ENCODE measurements at regions not wholly inside any gene's neighbourhood (a gene's known extent, or its start where the extent isn't known, plus 50 kb on each side); places are given as distances from the start of the nearest gene placed in this dataset.

- Histone ChIP-seq H3K9me3 (ENCODE audit: control insufficient read depth in 1 of 2, low read length in 2 of 2) (no peaks in the 10 kb centered on the region), H3K27ac (ENCODE audit: low read length) (no peak overlapping the region), H3K36me3 (ENCODE audit: control insufficient read depth in 1 of 2, insufficient read depth in 2 of 2, low read length in 2 of 2) (no peaks in the 10 kb centered on the region), H3K4me3 (ENCODE audit: low read depth in 1 of 2, low read length in 2 of 2) (no peak overlapping the region), H3K27me3 (ENCODE audit: low read depth, low read length) (no peaks in the 10 kb centered on the region), H3K4me1 (ENCODE audit: control insufficient read depth in 1 of 2, insufficient read depth in 2 of 2, low read length in 2 of 2) (no peaks in the 10 kb centered on the region)
Measured at GRCh38 chr1:194476351-194476750, 1289.9 kb upstream of the B3GALT2 start.

- Histone ChIP-seq H3K27ac (ENCODE audit: low read length) (no peak overlapping the region), H3K4me1 (ENCODE audit: control insufficient read depth in 1 of 2, insufficient read depth in 2 of 2, low read length in 2 of 2) (no peaks in the 10 kb centered on the region), H3K4me3 (ENCODE audit: low read depth in 1 of 2, low read length in 2 of 2) (no peak overlapping the region), H3K36me3 (ENCODE audit: control insufficient read depth in 1 of 2, insufficient read depth in 2 of 2, low read length in 2 of 2) (no peaks in the 10 kb centered on the region), H3K9me3 (ENCODE audit: control insufficient read depth in 1 of 2, low read length in 2 of 2) (no peaks in the 10 kb centered on the region), H3K27me3 (ENCODE audit: low read depth, low read length) (no peaks in the 10 kb centered on the region)
Measured at GRCh38 chr1:194474701-194475100, 1288.3 kb upstream of the B3GALT2 start.

GRCh38 chr1:194473766-194474165, 1287.4 kb upstream of the B3GALT2 start:
- Histone ChIP-seq H3K4me3 (ENCODE audit: low read depth in 1 of 2, low read length in 2 of 2) (no peak overlapping the region), H3K9me3 (ENCODE audit: control insufficient read depth in 1 of 2, low read length in 2 of 2) (no peaks in the 10 kb centered on the region), H3K27me3 (ENCODE audit: low read depth, low read length) (no peaks in the 10 kb centered on the region), H3K27ac (ENCODE audit: low read length) (no peak overlapping the region), H3K36me3 (ENCODE audit: control insufficient read depth in 1 of 2, insufficient read depth in 2 of 2, low read length in 2 of 2) (no peaks in the 10 kb centered on the region), H3K4me1 (ENCODE audit: control insufficient read depth in 1 of 2, insufficient read depth in 2 of 2, low read length in 2 of 2) (no peaks in the 10 kb centered on the region)

GRCh38 chr1:194469282-194469681, 1282.9 kb upstream of the B3GALT2 start:
- H3K36me3 ChIP-seq (ENCODE audit: control insufficient read depth in 1 of 2, insufficient read depth in 2 of 2, low read length in 2 of 2) = no peaks in the 10 kb centered on the region
- no peaks in the 10 kb centered on the region for H3K9me3 ChIP-seq (ENCODE audit: control insufficient read depth in 1 of 2, low read length in 2 of 2)
- H3K27me3 ChIP-seq (ENCODE audit: low read depth, low read length) = no peaks in the 10 kb centered on the region
- no peaks in the 10 kb centered on the region for H3K4me1 ChIP-seq (ENCODE audit: control insufficient read depth in 1 of 2, insufficient read depth in 2 of 2, low read length in 2 of 2)
- no peak overlapping the region for H3K4me3 ChIP-seq (ENCODE audit: low read depth in 1 of 2, low read length in 2 of 2)
- no peak overlapping the region for H3K27ac ChIP-seq (ENCODE audit: low read length)

GRCh38 chr1:194466706-194467105, 1280.3 kb upstream of the B3GALT2 start:
- Histone ChIP-seq H3K4me3 (ENCODE audit: low read depth in 1 of 2, low read length in 2 of 2) (no peak overlapping the region), H3K27me3 (ENCODE audit: low read depth, low read length) (no peaks in the 10 kb centered on the region), H3K9me3 (ENCODE audit: control insufficient read depth in 1 of 2, low read length in 2 of 2) (no peaks in the 10 kb centered on the region), H3K36me3 (ENCODE audit: control insufficient read depth in 1 of 2, insufficient read depth in 2 of 2, low read length in 2 of 2) (no peaks in the 10 kb centered on the region), H3K4me1 (ENCODE audit: control insufficient read depth in 1 of 2, insufficient read depth in 2 of 2, low read length in 2 of 2) (no peaks in the 10 kb centered on the region), H3K27ac (ENCODE audit: low read length) (no peak overlapping the region)

- no peaks in the 10 kb centered on the region for H3K27me3 ChIP-seq (ENCODE audit: low read depth, low read length)
- no peaks in the 10 kb centered on the region for H3K9me3 ChIP-seq (ENCODE audit: control insufficient read depth in 1 of 2, low read length in 2 of 2)
- no peak overlapping the region for H3K27ac ChIP-seq (ENCODE audit: low read length)
- H3K4me3 ChIP-seq (ENCODE audit: low read depth in 1 of 2, low read length in 2 of 2) = no peak overlapping the region
- H3K36me3 ChIP-seq (ENCODE audit: control insufficient read depth in 1 of 2, insufficient read depth in 2 of 2, low read length in 2 of 2) = no peaks in the 10 kb centered on the region
- H3K4me1 ChIP-seq (ENCODE audit: control insufficient read depth in 1 of 2, insufficient read depth in 2 of 2, low read length in 2 of 2) = no peaks in the 10 kb centered on the region
Measured at GRCh38 chr1:194447636-194448035, 1261.2 kb upstream of the B3GALT2 start.

- Histone ChIP-seq H3K9me3 (ENCODE audit: control insufficient read depth in 1 of 2, low read length in 2 of 2) (no peaks in the 10 kb centered on the region), H3K27ac (ENCODE audit: low read length) (no peak overlapping the region), H3K4me3 (ENCODE audit: low read depth in 1 of 2, low read length in 2 of 2) (no peak overlapping the region), H3K27me3 (ENCODE audit: low read depth, low read length) (no peaks in the 10 kb centered on the region), H3K36me3 (ENCODE audit: control insufficient read depth in 1 of 2, insufficient read depth in 2 of 2, low read length in 2 of 2) (no peaks in the 10 kb centered on the region), H3K4me1 (ENCODE audit: control insufficient read depth in 1 of 2, insufficient read depth in 2 of 2, low read length in 2 of 2) (no peaks in the 10 kb centered on the region)
Measured at GRCh38 chr1:194445244-194445643, 1258.8 kb upstream of the B3GALT2 start.

GRCh38 chr1:194442901-194443575, 1256.6 kb upstream of the B3GALT2 start:
- Histone ChIP-seq H3K9me3 (ENCODE audit: control insufficient read depth in 1 of 2, low read length in 2 of 2) (no peaks in the 10 kb centered on the region), H3K4me3 (ENCODE audit: low read depth in 1 of 2, low read length in 2 of 2) (no peak overlapping the region), H3K27me3 (ENCODE audit: low read depth, low read length) (no peaks in the 10 kb centered on the region), H3K4me1 (ENCODE audit: control insufficient read depth in 1 of 2, insufficient read depth in 2 of 2, low read length in 2 of 2) (no peaks in the 10 kb centered on the region), H3K36me3 (ENCODE audit: control insufficient read depth in 1 of 2, insufficient read depth in 2 of 2, low read length in 2 of 2) (no peaks in the 10 kb centered on the region), H3K27ac (ENCODE audit: low read length) (no peak overlapping the region)

- Histone ChIP-seq H3K4me1 (ENCODE audit: control insufficient read depth in 1 of 2, insufficient read depth in 2 of 2, low read length in 2 of 2) (no peaks in the 10 kb centered on the region), H3K27me3 (ENCODE audit: low read depth, low read length) (no peaks in the 10 kb centered on the region), H3K4me3 (ENCODE audit: low read depth in 1 of 2, low read length in 2 of 2) (no peak overlapping the region), H3K9me3 (ENCODE audit: control insufficient read depth in 1 of 2, low read length in 2 of 2) (peaks cover 0 to 3% of the 10 kb centered on the region in 2 donors), H3K27ac (ENCODE audit: low read length) (no peak overlapping the region), H3K36me3 (ENCODE audit: control insufficient read depth in 1 of 2, insufficient read depth in 2 of 2, low read length in 2 of 2) (no peaks in the 10 kb centered on the region)
Measured at GRCh38 chr1:194437135-194437534, 1250.7 kb upstream of the B3GALT2 start.

GRCh38 chr1:194431121-194431520, 1244.7 kb upstream of the B3GALT2 start:
- Histone ChIP-seq H3K4me1 (ENCODE audit: control insufficient read depth in 1 of 2, insufficient read depth in 2 of 2, low read length in 2 of 2) (no peaks in the 10 kb centered on the region), H3K36me3 (ENCODE audit: control insufficient read depth in 1 of 2, insufficient read depth in 2 of 2, low read length in 2 of 2) (no peaks in the 10 kb centered on the region), H3K4me3 (ENCODE audit: low read depth in 1 of 2, low read length in 2 of 2) (no peak overlapping the region), H3K27ac (ENCODE audit: low read length) (no peak overlapping the region), H3K9me3 (ENCODE audit: control insufficient read depth in 1 of 2, low read length in 2 of 2) (no peaks in the 10 kb centered on the region), H3K27me3 (ENCODE audit: low read depth, low read length) (no peaks in the 10 kb centered on the region)

GRCh38 chr1:194420706-194421105, 1234.3 kb upstream of the B3GALT2 start:
- Histone ChIP-seq H3K36me3 (ENCODE audit: control insufficient read depth in 1 of 2, insufficient read depth in 2 of 2, low read length in 2 of 2) (no peaks in the 10 kb centered on the region), H3K9me3 (ENCODE audit: control insufficient read depth in 1 of 2, low read length in 2 of 2) (peaks cover 0 to 20% of the 10 kb centered on the region in 2 donors), H3K27ac (ENCODE audit: low read length) (no peak overlapping the region), H3K27me3 (ENCODE audit: low read depth, low read length) (no peaks in the 10 kb centered on the region), H3K4me3 (ENCODE audit: low read depth in 1 of 2, low read length in 2 of 2) (no peak overlapping the region), H3K4me1 (ENCODE audit: control insufficient read depth in 1 of 2, insufficient read depth in 2 of 2, low read length in 2 of 2) (no peaks in the 10 kb centered on the region)

GRCh38 chr1:194419721-194420120, 1233.3 kb upstream of the B3GALT2 start:
- H3K27me3 ChIP-seq (ENCODE audit: low read depth, low read length) = no peaks in the 10 kb centered on the region
- H3K4me3 ChIP-seq (ENCODE audit: low read depth in 1 of 2, low read length in 2 of 2) = no peak overlapping the region
- no peaks in the 10 kb centered on the region for H3K4me1 ChIP-seq (ENCODE audit: control insufficient read depth in 1 of 2, insufficient read depth in 2 of 2, low read length in 2 of 2)
- H3K36me3 ChIP-seq (ENCODE audit: control insufficient read depth in 1 of 2, insufficient read depth in 2 of 2, low read length in 2 of 2) = no peaks in the 10 kb centered on the region
- peaks cover 0 to 20% of the 10 kb centered on the region in 2 donors for H3K9me3 ChIP-seq (ENCODE audit: control insufficient read depth in 1 of 2, low read length in 2 of 2)
- no peak overlapping the region for H3K27ac ChIP-seq (ENCODE audit: low read length)
